Globus pallidus (tissue), 1 donor: ENCODE measurements at regions not wholly inside any gene's neighbourhood (a gene's known extent, or its start where the extent isn't known, plus 50 kb on each side); places are given as distances from the start of the nearest gene placed in this dataset.
"Not testable (repeated sequence)": the region's sequence is repeated elsewhere in the genome, so short reads cannot be mapped to it uniquely, and the experiment has no call there.

Experiments used
- DNase-seq: peaks from one replicate; pipeline ENCODE4 v3.0.0-alpha.2; 2015; ENCODE audit warnings: low spot score

- no peak for DNase-seq
Observed at GRCh38 chr13:94816256-94816655, 103.9 kb upstream of the SOX21 start.

GRCh38 chr13:94813920-94814475 lies 101.7 kb upstream of the SOX21 start:
- no peak for DNase-seq

- DNase-seq: no peak
Observed at GRCh38 chr13:94811753-94812152, 99.4 kb upstream of the SOX21 start.

DNA sequence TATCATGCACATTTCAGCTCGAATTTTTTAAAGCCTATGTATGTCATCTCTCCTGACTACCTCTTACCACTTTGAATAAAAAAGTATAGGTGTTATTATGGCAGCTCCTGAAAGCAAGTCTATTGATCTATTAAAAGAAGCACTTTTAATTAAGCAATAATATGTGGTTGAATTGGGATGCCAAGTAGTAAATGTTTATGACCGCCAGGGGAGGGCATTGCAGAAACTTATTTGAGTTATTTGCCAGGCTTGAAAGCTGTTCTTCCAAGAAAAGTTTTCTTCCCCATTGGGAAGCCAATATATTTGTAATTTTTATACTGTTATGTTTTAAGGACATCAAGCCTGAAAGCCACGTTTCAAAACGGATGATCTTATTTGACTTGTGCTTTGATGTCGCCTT lies 88.1 kb upstream of the SOX21 start:
- DNase-seq: no peak

DNA sequence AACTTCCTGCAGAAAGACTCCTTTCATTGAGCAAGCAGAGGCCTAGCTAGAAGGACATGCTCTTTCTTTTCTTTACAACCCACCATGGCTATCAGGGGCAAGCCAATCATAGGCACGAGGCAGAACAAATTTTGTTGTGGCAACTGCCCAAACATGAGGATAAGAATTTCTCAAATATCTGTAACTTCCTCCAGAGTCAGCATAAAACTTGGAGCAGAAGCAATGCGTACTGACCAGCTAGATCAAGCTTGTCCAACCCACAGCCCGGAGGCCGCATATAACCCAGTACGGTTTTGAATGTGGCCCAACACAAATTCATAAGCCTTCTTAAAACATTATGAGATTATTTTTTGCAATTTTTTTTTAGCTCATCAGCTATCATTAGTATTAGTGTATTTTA lies 87.0 kb upstream of the SOX21 start:
- no peak for DNase-seq

GRCh38 chr13:94798738-94799137 lies 86.4 kb upstream of the SOX21 start:
- no peak for DNase-seq

DNA sequence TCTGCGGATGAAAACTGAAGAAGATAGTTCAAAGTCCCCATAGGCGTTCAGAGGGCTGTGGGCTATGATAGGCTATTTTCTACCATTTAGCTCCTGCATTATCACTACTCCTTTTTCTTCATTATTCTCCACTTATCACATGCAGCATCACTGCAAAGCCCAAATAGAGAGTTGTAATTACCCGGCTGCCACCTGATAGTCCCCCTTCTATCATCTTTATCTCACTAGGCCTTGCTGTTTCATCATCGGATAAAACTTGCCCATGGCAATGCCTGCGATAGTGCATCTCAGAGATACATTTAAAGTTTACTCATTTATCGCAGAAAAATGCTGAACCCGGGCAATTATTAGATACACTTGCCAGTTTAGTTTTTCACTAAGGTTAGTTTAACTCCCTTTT lies 82.9 kb upstream of the SOX21 start:
- DNase-seq: no peak

GRCh38 chr13:94786246-94786645 lies 73.9 kb upstream of the SOX21 start:
- not testable (repeated sequence) for DNase-seq

GRCh38 chr13:94784066-94784465 lies 71.7 kb upstream of the SOX21 start:
- DNase-seq: no peak

DNA sequence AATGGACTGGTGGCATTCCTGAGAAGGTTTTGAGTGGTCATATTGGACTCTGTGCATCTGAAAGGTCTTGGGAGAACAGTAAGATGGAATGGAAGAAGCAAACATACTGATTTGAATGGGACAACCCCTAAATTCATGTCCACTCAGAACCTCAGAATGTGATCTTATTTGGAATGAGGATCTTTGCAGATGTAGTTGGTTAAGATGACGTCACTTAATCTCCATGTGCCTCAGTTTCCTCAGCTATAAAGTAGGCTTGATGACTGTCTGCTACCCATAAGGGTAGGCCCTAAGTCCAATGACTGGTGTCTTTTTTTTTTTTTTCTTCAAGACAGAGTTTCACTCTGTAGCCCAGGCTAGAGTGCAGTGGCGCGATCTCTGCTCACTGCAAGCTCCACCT lies 71.1 kb upstream of the SOX21 start:
- DNase-seq: no peak

GRCh38 chr13:94780421-94780820 lies 68.1 kb upstream of the SOX21 start:
- DNase-seq: no peak

- no peak for DNase-seq
Observed at GRCh38 chr13:94778986-94779385, 66.6 kb upstream of the SOX21 start.

DNA sequence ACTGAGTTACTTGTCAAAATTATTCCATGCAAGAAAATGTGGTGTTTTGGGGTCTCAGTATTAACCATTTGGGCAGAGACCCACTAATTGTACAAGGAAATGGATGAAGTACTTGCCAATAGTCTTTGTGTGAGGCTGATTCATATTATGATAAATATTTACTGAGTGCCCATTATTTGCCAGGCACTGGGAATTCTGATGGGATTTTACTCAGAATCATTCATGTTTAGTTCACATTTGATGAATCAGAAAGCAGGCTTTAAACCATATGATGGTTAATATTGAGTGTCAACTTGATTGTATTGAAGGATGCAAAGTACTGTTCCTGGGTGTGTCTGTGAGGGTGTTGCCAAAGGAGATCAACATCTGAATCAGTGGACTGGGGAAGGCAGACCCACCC lies 66.2 kb upstream of the SOX21 start:
- no peak for DNase-seq

DNA sequence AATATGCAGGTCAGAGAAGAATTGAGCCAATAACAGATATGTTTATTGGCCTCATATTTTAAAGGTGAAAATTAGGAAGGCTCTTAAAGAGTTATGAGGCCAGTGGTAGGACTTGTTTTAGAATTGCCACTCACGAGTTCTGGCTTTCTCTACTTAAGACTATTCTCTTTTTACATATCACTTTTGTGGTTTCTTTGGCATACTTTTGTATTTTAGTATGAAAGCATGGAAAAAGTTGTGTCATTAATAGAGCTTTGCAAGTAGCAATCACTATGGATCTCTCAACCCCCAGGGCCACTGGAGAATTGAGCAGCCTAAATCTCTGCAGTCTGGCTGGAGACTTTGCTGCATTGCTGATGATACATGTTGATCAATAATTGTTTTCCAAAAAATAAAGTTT lies 64.6 kb upstream of the SOX21 start:
- no peak for DNase-seq

DNA sequence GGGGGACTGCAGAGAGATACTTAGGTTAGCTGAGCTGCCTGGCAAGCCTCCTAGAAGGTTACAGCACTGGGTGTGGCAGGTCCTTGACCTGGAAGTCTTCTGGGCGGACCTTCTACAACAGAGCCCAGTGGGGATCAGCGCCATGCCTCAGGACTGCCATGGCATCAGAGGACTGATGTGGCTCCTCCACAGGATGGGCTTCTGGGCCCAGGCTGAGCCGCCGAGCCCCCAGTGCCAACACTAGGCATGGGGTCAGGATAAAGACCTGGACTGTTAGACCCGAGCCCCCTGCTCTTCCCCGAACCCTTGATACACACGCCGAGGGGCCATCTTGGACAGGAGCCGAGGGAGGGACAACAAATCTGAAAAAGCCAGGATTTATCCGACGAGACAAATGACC lies 64.0 kb upstream of the SOX21 start:
- no peak for DNase-seq

DNA sequence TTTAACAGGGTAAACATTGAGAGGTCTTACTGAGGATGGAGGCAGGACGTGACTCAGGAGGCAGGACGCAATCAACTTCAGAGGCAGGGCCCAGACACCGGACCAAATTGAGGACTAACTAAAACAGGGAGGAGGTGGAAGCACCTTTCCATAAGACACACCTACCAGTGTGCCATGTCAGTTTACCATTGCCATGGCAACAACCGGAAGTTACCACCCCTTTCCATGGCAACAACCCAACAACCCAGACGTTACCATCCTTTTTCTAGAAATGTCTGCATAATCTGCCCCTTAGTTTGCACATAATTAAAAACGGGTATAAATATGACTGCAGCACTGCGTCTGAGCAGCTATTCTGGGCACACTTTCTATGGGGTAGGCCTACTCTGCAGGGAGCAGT lies 53.5 kb upstream of the SOX21 start:
- DNase-seq: no peak

DNA sequence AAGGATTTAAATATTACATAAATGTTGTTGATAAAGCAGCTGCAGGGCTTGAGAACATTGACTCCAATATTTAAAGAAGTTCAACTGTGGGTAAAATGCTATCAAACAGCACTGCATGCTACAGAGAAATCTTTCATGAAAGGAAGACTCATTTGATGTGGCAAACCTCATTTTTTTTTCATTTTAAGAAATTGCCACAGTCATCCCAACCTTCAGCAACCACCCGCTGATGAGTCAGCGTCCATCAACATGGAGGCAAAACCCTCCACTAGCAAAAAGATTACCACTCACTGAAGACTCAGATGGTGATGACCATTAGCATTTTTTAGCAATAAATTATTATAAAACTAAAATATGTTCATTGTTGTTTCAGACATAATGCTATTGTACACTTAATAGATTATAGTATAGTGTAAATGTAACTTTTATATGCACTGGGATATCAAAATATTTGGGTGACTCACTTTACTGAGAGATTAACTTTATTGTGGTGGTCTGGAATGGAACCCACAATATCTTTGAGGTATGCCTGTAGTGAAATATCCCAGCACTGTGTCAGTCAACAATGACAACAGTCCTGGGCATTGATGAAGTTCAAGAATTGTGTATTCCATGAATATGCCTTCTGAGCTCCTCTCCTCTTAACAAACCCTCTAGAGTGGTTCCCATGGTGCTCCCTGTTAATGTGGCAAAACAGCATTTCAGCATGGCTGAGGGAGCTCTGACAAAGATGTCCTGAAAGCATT lies 52.4 kb upstream of the SOX21 start:
- DNase-seq: no peak
